Fibroblast of skin of right quadriceps (primary cell): ENCODE measurements at regions not wholly inside any gene's neighbourhood (a gene's known extent, or its start where the extent isn't known, plus 50 kb on each side); places are given as distances from the start of the nearest gene placed in this dataset.
"Not testable (repeated sequence)": the region's sequence is repeated elsewhere in the genome, so short reads cannot be mapped to it uniquely, and the experiment has no call there.

ENCODE experiments used
- DNase-seq: peaks from one replicate; pipeline ENCODE4 v3.0.0-alpha.2; 2013

GRCh38 chr16:29156511-29156910, 171.7 kb downstream of the LAT start:
- DNase-seq = no peak

GRCh38 chr16:29155866-29156200, 171.0 kb downstream of the LAT start:
- DNase-seq = not testable (repeated sequence)

- DNase-seq = not testable (repeated sequence)
These were observed 170.4 kb downstream of the LAT start for GRCh38 chr16:29155131-29155865.

- peak; percentile 15 for DNase-seq
These were observed 169.8 kb downstream of the LAT start for GRCh38 chr16:29154676-29155121.

- no peak for DNase-seq
These were observed 169.2 kb downstream of the LAT start for GRCh38 chr16:29154088-29154487.

- DNase-seq = not testable (repeated sequence)
These were observed 168.5 kb downstream of the LAT start for GRCh38 chr16:29153307-29153706.

GRCh38 chr16:29152544-29153031, 167.7 kb downstream of the LAT start:
- not testable (repeated sequence) for DNase-seq

- DNase-seq = no peak
These were observed 166.5 kb downstream of the LAT start for GRCh38 chr16:29151317-29151716.

GRCh38 chr16:29149912-29150311, 165.1 kb downstream of the LAT start:
- DNase-seq = not testable (repeated sequence)

- no peak for DNase-seq
These were observed 164.0 kb downstream of the LAT start for GRCh38 chr16:29148867-29149272.

GRCh38 chr16:29148131-29148691, 163.4 kb downstream of the LAT start:
- DNase-seq = no peak

GRCh38 chr16:29147710-29148109, 162.9 kb downstream of the LAT start:
- DNase-seq = not testable (repeated sequence)

GRCh38 chr16:29146808-29147643, 162.2 kb downstream of the LAT start:
- DNase-seq = not testable (repeated sequence)

- no peak for DNase-seq
These were observed 161.4 kb downstream of the LAT start for GRCh38 chr16:29146266-29146665.

GRCh38 chr16:29145486-29146225, 160.8 kb downstream of the LAT start:
- DNase-seq = not testable (repeated sequence)

GRCh38 chr16:29145086-29145485, 160.2 kb downstream of the LAT start:
- DNase-seq = not testable (repeated sequence)

GRCh38 chr16:29144669-29145062, 159.8 kb downstream of the LAT start:
- DNase-seq = not testable (repeated sequence)

- DNase-seq = not testable (repeated sequence)
These were observed 159.2 kb downstream of the LAT start for GRCh38 chr16:29143739-29144668.

GRCh38 chr16:29142506-29142905, 157.7 kb downstream of the LAT start:
- not testable (repeated sequence) for DNase-seq

GRCh38 chr16:29141586-29142324, 156.9 kb downstream of the LAT start:
- no peak for DNase-seq

- not testable (repeated sequence) for DNase-seq
These were observed 156.3 kb downstream of the LAT start for GRCh38 chr16:29141121-29141520.
